ENCODE measurements at regions not wholly inside any gene's neighbourhood (a gene's known extent, or its start where the extent isn't known, plus 50 kb on each side); places are given as distances from the start of the nearest gene placed in this dataset.

GRCh38 chr7:131945957-131946544 lies 389.6 kb upstream of the PODXL start:
- TF ChIP-seq EZH2 (IDR thresholded peaks at IDR 0.05) (no peak), CTCF (IDR thresholded peaks at IDR 0.05) (no peak), EZH2phosphoT487 (IDR thresholded peaks at IDR 0.05) (no peak)
